HCT116 (cell line): ENCODE measurements at regions not wholly inside any gene's neighbourhood (a gene's known extent, or its start where the extent isn't known, plus 50 kb on each side); places are given as distances from the start of the nearest gene placed in this dataset.

Experiments used
- ATAC-seq: fragments of 200-7000 bp; cut with Tn5 transposase; 2 replicates; pipeline ENCODE4 v1.9.1; 2020; ENCODE audit warnings: mild to moderate bottlenecking, moderate library complexity
- BruUV-seq: library from RNA; stranded (reverse); fragments of 400-500 nt; replicated peaks from 2 replicates; lab custom pipeline; 2021; lab: Mats Ljungman, UMichigan
- CTCF ChIA-PET: fragments of 300-600 bp; sonication (Branson Sonifier 250); formaldehyde crosslinking; loops from one replicate; lab custom pipeline; 2021; ENCODE audit warnings: antibody characterized with exemption; lab: Charles Lee
- POLR2A ChIA-PET: fragments of 300-600, 350-600 bp; sonication (Branson Sonifier 250); formaldehyde crosslinking; loops from one replicate; lab custom pipeline; 2021; ENCODE audit warnings: antibody characterized with exemption; lab: Charles Lee
- RAD21 ChIA-PET, 2 experiments: fragments of 300-600 bp; sonication (Branson Sonifier 250); formaldehyde crosslinking; loops; one replicate each; lab custom pipeline; 2023; ENCODE audit warnings: low total read pairs in 2 of 2; ENCODE audit not compliant: uncharacterized antibody in 2 of 2, unreplicated experiment in 2 of 2, low non-redundant PET in 1 of 2; lab: Charles Lee
- DNase-seq: peaks from one replicate; pipeline ENCODE4 v3.0.0-alpha.2; 2010; ENCODE audit warnings: low read depth, low spot score
- H2AFZ ChIP-seq: fragments of 200-600 bp; shearing (Covaris generic), sonication (generic); 2 replicates; pipeline ENCODE4 v1.6.1; 2017; ENCODE audit warnings: low read depth, mixed run types, mixed read lengths, antibody characterized with exemption, low read length; ENCODE audit not compliant: poor library complexity, severe bottlenecking
- H3K27ac ChIP-seq: 2 replicates; pipeline ENCODE4 v1.5.1; 2012; ENCODE audit warnings: low read depth, low read length
- H3K27me3 ChIP-seq: fragments of 200-600 bp; sonication (generic); 2 replicates; pipeline ENCODE4 v1.6.1; 2016; ENCODE audit warnings: mixed run types, low read length, mixed read lengths; ENCODE audit not compliant: insufficient read depth
- H3K36me3 ChIP-seq, 2 experiments: fragments of 200-500 bp in 1 of 2; fragments of 200-600 bp in 1 of 2; sonication (Bioruptor generic) in 1 of 2; sonication (generic) in 1 of 2; 2 replicates each; pipeline versions ENCODE4 v1.5.1 to v1.6.1; 2014 to 2016; ENCODE audit warnings: low read length in 2 of 2, inconsistent platforms in 1 of 2, mixed read lengths in 1 of 2, mixed run types in 1 of 2; ENCODE audit not compliant: insufficient read depth in 2 of 2, control insufficient read depth in 1 of 2
- H3K4me1 ChIP-seq, 2 experiments: fragments of 200-600 bp in 1 of 2; sonication (generic) in 1 of 2; 2 replicates each; pipeline versions ENCODE4 v1.5.1 to v1.6.1; 2012 to 2017; ENCODE audit warnings: low read length in 2 of 2, inconsistent platforms in 1 of 2, mild to moderate bottlenecking in 1 of 2, mixed read lengths in 1 of 2, mixed run types in 1 of 2, moderate library complexity in 1 of 2; ENCODE audit not compliant: insufficient read depth in 2 of 2, control insufficient read depth in 1 of 2
- H3K4me2 ChIP-seq: fragments of 200-600 bp; sonication (generic); 2 replicates; pipeline ENCODE4 v1.6.1; 2017; ENCODE audit warnings: mixed run types, low read length, mixed read lengths
- H3K4me3 ChIP-seq, 2 experiments: fragments of 200-600 bp in 1 of 2; sonication (generic) in 1 of 2; replicated peaks in 1 of 2; 2 replicates each; pipeline ENCODE4 v1.5.1; 2011 to 2016; ENCODE audit warnings: low read length in 2 of 2, control low read depth in 1 of 2, low read depth in 1 of 2, mild to moderate bottlenecking in 1 of 2, mixed read lengths in 1 of 2, mixed run types in 1 of 2
- H3K79me2 ChIP-seq: fragments of 200-600 bp; sonication (generic); 2 replicates; pipeline ENCODE4 v1.6.1; 2017; ENCODE audit warnings: mild to moderate bottlenecking, mixed run types, low read length, moderate library complexity, mixed read lengths; ENCODE audit not compliant: insufficient read depth
- H3K9ac ChIP-seq: fragments of 200-600 bp; sonication (generic); 2 replicates; pipeline ENCODE4 v1.6.1; 2016; ENCODE audit warnings: low read length, mixed read lengths
- H3K9me2 ChIP-seq: fragments of 200-600 bp; sonication (generic), shearing (Covaris generic); 2 replicates; pipeline ENCODE4 v1.6.1; 2017; ENCODE audit warnings: mixed run types, mild to moderate bottlenecking, moderate library complexity; ENCODE audit not compliant: insufficient read depth
- H3K9me3 ChIP-seq, 2 experiments: fragments of 200-500 bp in 1 of 2; fragments of 200-600 bp in 1 of 2; sonication (Bioruptor generic) in 1 of 2; sonication (generic) in 1 of 2; 2 replicates each; pipeline ENCODE4 v1.6.1; 2014 to 2017; ENCODE audit warnings: low read length in 2 of 2, mixed read lengths in 2 of 2, inconsistent platforms in 1 of 2, low read depth in 1 of 2, mild to moderate bottlenecking in 1 of 2, mixed run types in 1 of 2, moderate library complexity in 1 of 2; ENCODE audit not compliant: control insufficient read depth in 1 of 2, insufficient read depth in 1 of 2
- H4K20me1 ChIP-seq: fragments of 200-600 bp; sonication (generic), shearing (Covaris generic); 2 replicates; pipeline ENCODE4 v1.6.1; 2017; ENCODE audit warnings: mixed run types, mild to moderate bottlenecking, moderate library complexity; ENCODE audit not compliant: insufficient read depth
- CBX3 ChIP-seq: IDR thresholded peaks from 2 replicates; pipeline ENCODE4 v1.6.1; 2012; ENCODE audit warnings: low read depth
- EGR1 ChIP-seq: IDR thresholded peaks from 2 replicates; pipeline ENCODE4 v1.6.1; 2012; ENCODE audit warnings: low read depth
- ELF1 ChIP-seq: IDR thresholded peaks from 2 replicates; pipeline ENCODE4 v1.6.1; 2012; ENCODE audit warnings: low read depth, borderline replicate concordance
- POLR2A ChIP-seq: IDR thresholded peaks from 2 replicates; pipeline ENCODE4 v1.7.0; 2011; ENCODE audit warnings: borderline replicate concordance; ENCODE audit not compliant: insufficient read depth, insufficient read length; ENCODE audit errors: extremely low read depth
- POLR2AphosphoS5 ChIP-seq: IDR thresholded peaks from 2 replicates; pipeline ENCODE4 v1.6.1; 2011; ENCODE audit warnings: mild to moderate bottlenecking, low read depth, low read length, moderate library complexity
- RAD21 ChIP-seq: IDR thresholded peaks from 2 replicates; pipeline ENCODE4 v1.6.1; 2012; ENCODE audit warnings: low read depth, mild to moderate bottlenecking
- SIN3A ChIP-seq: IDR thresholded peaks from 2 replicates; pipeline ENCODE4 v1.6.1; 2012; ENCODE audit warnings: low read depth
- SP1 ChIP-seq: IDR thresholded peaks from 2 replicates; pipeline ENCODE4 v1.6.1; 2012; ENCODE audit warnings: low read depth
- SRF ChIP-seq: IDR thresholded peaks from 2 replicates; pipeline ENCODE4 v1.6.1; 2012; ENCODE audit warnings: low read depth
- TCF7L2 ChIP-seq: IDR thresholded peaks from 2 replicates; pipeline ENCODE4 v1.7.0; 2011; ENCODE audit warnings: borderline replicate concordance, inconsistent platforms; ENCODE audit not compliant: insufficient read depth, insufficient read length; ENCODE audit errors: extremely low read depth
- intact Hi-C: fragments of 100-400 bp; cut with micrococcal nuclease; formaldehyde crosslinking; loops from 2 replicates; pipeline ENCODE4 v1.10.0; 2022
- TF ChIP-seq, protein P1 (sequence below), 3 experiments: fragments of 200-600 bp in 1 of 3; sonication (generic) in 1 of 3; IDR thresholded peaks in 2 of 3; conservative IDR thresholded peaks in 1 of 3; 2 replicates each; pipeline ENCODE4 v1.5.1; 2012 to 2017; ENCODE audit warnings: low read depth in 2 of 3, low read length in 2 of 3, antibody characterized with exemption in 1 of 3, borderline replicate concordance in 1 of 3, control low read depth in 1 of 3, mild to moderate bottlenecking in 1 of 3, mixed read lengths in 1 of 3, mixed run types in 1 of 3, moderate library complexity in 1 of 3; ENCODE audit not compliant: insufficient read depth in 1 of 3

DNA sequence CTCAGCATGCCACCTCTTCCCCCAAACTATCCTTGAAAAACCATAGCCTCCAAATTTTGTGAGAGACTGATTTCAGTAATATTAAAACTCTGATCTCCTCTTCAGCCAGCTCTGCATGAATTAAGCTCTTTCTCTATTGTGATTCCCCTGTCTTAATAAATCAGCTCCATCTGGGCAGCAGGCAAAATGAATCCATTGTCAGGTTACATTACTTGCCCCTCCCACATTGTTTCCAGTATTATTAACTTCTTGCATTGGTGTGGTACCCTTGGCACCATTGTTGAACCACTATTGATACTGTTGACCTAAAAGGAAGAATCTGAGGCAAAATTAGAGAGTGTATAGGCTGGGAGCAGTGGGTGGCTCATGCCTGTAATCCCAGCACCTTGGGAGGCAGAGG is 512.2 kb upstream of the VRK2 start:
- intact Hi-C loops = no loop called here
- TF ChIP-seq EGR1 (no peak), POLR2A (no peak), SRF (no peak), ELF1 (no peak), TCF7L2 (no peak), POLR2AphosphoS5 (no peak), RAD21 (no peak)

DNA sequence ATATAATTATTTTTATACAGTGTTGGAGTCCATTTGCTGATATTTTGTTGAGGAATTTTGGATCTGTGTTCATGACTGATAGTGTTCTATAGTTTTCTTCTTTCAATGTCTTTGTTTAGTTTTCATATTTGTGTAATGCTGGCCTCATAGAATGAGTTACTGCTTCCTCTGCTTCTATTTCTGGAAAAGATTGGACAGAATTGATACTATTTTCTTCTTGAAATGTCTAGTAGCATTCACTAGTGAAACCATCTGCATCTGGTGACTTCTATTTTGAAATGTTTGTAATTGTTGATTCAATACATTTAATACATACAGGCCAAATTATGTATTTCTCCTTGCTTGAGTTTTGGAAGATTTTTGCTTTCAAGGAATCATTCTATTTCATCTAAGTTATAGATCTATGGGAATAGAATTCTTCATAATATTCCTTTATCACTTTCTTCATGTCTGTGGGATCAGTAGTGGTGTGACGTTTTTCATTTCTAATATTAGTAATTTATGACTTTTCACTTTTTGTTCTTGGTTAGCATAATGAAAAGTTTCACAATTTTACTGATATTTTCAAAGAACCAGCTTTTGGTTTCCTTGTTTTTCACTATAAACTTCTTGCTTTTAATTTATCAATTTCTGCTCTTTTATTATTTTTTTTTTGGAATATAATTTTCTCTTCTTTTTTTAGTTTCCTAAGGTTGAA is 509.9 kb upstream of the VRK2 start:
- ChIA-PET POLR2A (no interaction called here), CTCF (no interaction called here), RAD21 (no interaction called here)
- Histone ChIP-seq H3K27ac (no peak overlapping the region), H3K4me3 (no peak overlapping the region), H3K9me3 (no peaks in the 10 kb centered on the region), H3K27me3 (no peaks in the 10 kb centered on the region), H3K9ac (no peak overlapping the region), H3K4me1 (no peaks in the 10 kb centered on the region), H3K36me3 (no peaks in the 10 kb centered on the region), H2AFZ (no peak overlapping the region), H3K9me2 (no peaks in the 10 kb centered on the region), H3K79me2 (no peaks in the 10 kb centered on the region), H4K20me1 (no peaks in the 10 kb centered on the region), H3K4me2 (no peak overlapping the region)
- no peak for TF ChIP-seq SP1
- TF ChIP-seq, protein P1, sequence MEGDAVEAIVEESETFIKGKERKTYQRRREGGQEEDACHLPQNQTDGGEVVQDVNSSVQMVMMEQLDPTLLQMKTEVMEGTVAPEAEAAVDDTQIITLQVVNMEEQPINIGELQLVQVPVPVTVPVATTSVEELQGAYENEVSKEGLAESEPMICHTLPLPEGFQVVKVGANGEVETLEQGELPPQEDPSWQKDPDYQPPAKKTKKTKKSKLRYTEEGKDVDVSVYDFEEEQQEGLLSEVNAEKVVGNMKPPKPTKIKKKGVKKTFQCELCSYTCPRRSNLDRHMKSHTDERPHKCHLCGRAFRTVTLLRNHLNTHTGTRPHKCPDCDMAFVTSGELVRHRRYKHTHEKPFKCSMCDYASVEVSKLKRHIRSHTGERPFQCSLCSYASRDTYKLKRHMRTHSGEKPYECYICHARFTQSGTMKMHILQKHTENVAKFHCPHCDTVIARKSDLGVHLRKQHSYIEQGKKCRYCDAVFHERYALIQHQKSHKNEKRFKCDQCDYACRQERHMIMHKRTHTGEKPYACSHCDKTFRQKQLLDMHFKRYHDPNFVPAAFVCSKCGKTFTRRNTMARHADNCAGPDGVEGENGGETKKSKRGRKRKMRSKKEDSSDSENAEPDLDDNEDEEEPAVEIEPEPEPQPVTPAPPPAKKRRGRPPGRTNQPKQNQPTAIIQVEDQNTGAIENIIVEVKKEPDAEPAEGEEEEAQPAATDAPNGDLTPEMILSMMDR (IDR thresholded peaks at IDR 0.05 in 2 of 3, conservative IDR thresholded peaks at IDR 0.05 in 1 of 3; ENCODE audit: borderline replicate concordance in 1 of 3, insufficient read depth in 1 of 3, low read depth in 2 of 3, low read length in 2 of 3) = no peak
- TF ChIP-seq SRF = no peak
- TF ChIP-seq SIN3A = no peak
- no peak for TF ChIP-seq CBX3
- BruUV-seq = no TSS peak
- intact Hi-C loops = no loop called here
- DNase-seq (no peak), ATAC-seq (no peak)

More for the DNA sequence above, 512.2 kb upstream of the VRK2 start:
- H3K4me1 ChIP-seq = no peaks in the 10 kb centered on the region
- RAD21 ChIA-PET = no interaction called here
- no peak overlapping the region for H3K4me3 ChIP-seq
- CTCF ChIA-PET = no interaction called here
- no peak overlapping the region for H3K4me2 ChIP-seq
- no peak for DNase-seq
- H3K79me2 ChIP-seq = no peaks in the 10 kb centered on the region
- no peaks in the 10 kb centered on the region for H3K27me3 ChIP-seq
- POLR2A ChIA-PET = no interaction called here
- ATAC-seq = no peak
- H3K9me2 ChIP-seq = no peaks in the 10 kb centered on the region
- H3K9ac ChIP-seq = no peak overlapping the region
- H3K9me3 ChIP-seq = no peaks in the 10 kb centered on the region
- H3K27ac ChIP-seq = no peak overlapping the region
- no peak overlapping the region for H2AFZ ChIP-seq
- no TSS peak for BruUV-seq
- H4K20me1 ChIP-seq = no peaks in the 10 kb centered on the region
- H3K36me3 ChIP-seq = no peaks in the 10 kb centered on the region
